GM18511 (cell line): ENCODE measurements at regions not wholly inside any gene's neighbourhood (a gene's known extent, or its start where the extent isn't known, plus 50 kb on each side); places are given as distances from the start of the nearest gene placed in this dataset.
"Not testable (repeated sequence)": the region's sequence is repeated elsewhere in the genome, so short reads cannot be mapped to it uniquely, and the experiment has no call there.

ENCODE experiments used
- ATAC-seq: cut with Tn5 transposase; IDR thresholded peaks from one replicate; pipeline ENCODE4 v1.9.1; 2021; ENCODE audit warnings: mild to moderate bottlenecking, moderate library complexity; ENCODE audit not compliant: unreplicated experiment

DNA sequence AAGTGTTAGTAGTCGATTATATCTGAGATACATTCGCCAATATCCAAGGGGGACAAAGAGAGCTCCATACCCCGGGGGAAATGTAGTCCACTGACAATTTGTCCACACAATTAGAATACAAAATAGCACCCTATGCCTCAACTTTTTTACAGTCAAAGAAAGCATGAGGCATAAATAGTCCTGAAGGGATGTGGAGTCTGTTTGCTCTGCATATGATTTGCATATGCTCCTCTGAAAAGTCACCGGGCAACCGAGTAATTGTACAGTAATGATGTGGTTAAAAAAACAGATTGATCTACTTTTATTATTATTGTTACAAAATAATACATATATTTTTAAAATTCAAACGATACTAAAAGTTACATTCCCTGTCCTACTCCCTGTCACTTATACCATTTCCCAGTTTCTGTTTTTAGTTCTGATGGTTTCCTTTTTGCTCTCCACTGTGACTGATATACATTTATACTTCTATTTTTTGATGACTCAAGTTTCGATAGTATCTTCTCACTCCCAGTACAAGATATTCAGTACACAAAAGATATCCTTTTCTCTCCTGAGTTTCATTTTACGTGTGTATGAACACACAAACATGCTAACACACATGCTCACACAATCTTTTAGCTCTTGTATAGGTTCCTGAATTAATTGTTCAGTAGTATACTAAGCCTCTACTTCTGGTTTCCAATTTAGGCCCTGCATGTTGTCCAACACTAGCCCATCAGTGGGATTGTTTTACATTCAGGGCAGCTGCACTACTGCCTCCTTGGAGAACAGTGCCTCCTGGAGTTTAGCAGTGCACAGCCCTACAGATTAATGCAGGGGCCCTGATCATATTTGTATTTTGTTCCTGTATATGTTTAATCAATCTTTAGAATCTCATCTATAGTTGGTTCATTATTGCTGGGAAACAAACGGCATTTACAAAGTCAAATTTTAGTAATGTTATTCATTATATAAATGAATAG, 130.9 kb downstream of the TES start:
- ATAC-seq: no peak

- ATAC-seq: no peak
These were observed 131.8 kb downstream of the TES start for GRCh38 chr7:116342125-116342524.

DNA sequence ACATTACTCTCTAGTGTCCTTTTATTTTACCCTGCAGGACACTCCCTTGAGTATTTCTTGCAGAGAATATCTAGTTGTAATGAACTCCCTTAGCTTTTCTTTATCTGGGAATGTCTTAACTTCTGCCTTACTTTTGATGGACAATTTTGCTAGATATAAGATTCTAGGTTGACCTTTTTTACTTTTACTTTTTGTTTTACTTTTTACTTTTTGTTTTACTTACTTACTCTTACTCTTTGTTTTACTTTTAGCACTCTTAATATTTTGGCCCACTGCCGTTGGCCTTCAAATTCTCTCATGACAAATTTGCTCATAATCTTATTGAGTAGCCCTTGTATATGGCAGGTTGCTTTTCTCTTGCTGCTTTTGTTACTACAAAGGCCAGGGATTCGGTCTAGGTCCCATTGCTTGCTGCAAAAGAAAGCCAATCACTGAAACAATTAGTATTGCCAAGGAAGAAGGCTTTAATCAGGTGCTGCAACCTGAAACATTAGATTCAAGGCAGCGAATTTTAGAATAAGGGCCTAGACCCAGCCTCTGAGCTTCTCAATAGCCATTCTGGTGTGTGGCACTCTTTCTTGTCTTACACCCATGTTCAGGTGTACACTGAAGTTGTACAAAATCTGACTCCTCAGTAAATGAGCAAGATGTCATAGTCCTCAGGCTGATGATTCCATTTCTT, 137.0 kb downstream of the TES start:
- ATAC-seq: no peak

DNA sequence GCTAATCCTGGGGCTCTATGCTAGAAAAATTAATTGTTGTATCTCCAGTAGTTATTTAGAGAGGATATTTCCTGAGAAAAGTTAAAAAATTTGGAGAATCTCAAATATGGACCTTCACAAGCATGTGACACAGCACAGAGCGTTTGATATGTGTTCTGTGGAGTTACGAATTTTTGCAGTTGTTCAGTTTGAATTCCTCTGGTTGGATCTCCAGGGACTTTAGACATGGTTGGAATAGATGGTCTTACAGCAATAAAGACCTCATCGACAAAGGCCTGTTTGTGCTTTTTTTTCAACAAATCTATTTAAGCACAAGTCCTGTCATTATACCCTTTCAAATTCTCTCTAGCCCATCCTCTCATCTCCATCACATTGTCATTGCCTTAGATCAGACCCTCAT, 138.0 kb downstream of the TES start:
- no peak for ATAC-seq

DNA sequence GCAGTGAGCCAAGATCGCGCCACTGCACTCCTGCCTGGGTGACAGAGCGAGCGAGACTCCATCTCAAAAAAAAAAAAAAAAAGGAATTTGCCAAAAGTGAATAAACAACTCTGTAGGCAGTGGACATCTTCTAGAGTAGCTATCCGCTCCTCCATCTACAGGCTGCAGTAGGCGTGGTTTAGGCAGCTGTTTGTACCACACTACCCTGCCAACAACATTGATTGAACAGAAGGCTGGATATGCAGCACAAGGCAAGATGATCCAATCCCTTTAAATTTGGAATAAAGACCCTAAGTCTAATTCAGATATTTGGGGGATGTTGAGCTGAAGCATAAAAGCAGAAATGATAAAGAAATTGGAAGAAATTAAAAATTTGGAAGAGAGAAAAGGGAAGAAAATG, 141.6 kb downstream of the TES start:
- no peak for ATAC-seq

- ATAC-seq: no peak
These were observed 143.3 kb downstream of the TES start for GRCh38 chr7:116353647-116354046.

GRCh38 chr7:116354171-116354545, 143.8 kb downstream of the TES start:
- no peak for ATAC-seq

- no peak for ATAC-seq
These were observed 144.4 kb downstream of the TES start for GRCh38 chr7:116354546-116355423.

- ATAC-seq: no peak
These were observed 144.1 kb upstream of the CAV2 start for GRCh38 chr7:116355424-116355765.

- ATAC-seq: no peak
These were observed 143.1 kb upstream of the CAV2 start for GRCh38 chr7:116356333-116356965.

GRCh38 chr7:116356979-116357378, 142.6 kb upstream of the CAV2 start:
- no peak for ATAC-seq

DNA sequence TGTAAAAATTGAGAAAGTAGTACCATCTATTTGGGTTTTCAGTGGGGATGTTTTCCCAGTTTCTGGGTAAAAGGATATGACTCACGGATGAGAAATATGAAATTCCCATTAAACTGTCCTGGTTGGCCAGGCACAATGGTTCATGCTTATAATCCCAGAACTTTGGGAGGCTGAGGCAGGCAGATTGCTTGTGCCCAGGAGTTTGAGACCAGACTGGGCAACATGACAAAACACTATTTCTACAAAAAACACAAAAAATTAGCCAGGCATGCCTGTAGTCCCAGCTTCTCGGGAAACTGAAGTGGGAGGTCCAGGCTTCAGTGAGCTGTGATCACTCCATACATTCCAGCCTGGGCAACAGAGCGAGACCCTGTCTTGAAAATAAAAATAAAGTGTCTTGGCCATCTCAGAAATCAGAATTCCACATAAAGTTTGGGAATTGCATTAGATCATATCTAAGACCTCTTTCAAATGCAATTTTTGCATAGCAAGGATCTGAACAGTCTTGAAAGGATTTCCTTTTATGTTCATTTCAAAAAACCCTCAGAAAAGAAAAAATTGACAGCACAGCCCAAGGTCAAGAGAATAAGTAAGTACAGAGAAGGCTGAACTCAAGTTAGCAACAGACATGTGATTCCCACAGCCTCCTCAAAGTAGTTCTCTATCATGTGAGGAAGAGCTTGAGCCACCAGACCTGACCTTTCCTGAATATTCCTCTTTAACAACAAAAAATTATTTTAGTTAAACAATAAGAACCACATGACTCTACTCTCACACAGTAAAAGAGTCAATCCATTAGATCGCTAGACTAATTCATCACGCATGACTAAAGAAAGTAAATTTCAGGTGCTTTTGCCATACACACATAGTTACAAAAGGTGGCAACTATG, 141.5 kb upstream of the CAV2 start:
- ATAC-seq: no peak

DNA sequence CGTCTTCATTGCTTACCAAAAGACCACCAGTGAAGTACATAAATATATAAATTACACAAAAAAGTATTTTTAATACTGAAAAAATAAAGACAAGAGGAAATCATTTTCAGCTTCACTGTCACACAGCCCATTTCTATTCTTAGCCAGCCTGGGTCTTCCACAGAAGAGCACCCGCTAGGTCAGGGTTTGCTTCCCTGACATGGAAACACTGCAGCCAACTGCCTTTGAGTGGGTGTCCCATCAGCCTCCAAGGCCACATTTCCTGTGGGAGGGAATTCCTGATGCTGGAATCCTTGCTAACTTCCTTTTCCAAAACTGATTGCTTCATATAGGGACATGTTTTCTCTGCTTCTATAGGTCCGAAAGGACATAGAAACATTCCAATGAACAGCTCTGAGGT, 137.8 kb upstream of the CAV2 start:
- ATAC-seq: no peak

DNA sequence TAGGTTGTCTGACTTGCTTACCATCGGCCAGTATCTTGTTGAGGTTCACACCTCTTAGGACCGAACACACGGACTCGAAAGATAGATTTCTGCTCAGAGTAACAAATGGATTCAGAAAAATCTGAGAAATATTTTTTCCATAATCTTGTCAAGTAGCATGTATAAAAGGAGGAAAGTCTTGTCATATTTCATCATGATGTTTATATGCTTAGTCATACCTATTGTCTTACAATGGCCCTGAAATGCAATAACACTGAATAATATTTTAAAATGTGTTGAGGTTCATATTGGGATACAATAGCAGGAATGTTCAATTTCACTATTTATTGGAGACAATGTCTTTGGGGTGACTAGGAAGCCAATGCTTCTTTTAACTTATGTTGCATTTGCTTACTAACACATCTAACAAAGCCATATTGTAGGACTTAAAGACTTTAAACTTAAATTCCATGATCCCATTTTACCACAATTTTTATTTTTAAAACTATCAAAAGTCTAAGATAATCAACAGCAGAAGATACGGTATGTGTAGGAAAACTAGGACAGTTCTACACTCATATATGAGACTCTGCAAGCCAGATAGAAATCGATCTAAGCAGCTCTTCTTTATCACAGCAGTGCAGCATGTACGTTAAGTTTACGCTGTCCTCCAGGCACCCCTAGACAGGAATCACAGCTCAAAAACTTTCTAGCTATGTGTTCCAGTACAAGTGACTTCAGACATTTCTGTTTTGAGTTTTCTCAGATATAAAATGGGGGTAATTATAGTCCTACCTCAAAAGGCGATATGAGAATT, 135.7 kb upstream of the CAV2 start:
- no peak for ATAC-seq

DNA sequence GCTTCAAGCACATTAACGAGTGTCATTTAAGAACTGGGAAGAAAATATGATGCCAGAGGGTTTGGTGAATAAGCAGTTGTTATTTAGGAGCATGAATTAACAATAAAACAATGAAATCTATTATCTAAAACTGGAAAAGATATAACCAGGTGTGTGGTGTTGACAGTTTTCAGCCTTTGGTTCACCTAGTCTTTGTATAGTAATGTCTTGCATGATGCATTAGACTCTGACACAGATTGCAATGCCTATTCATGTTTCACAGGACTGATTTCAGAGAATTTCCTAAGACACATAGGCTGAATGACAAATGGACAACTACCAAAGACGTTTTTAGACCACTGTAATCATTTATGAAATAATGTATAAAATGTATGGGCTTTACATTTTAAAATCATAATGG, 135.1 kb upstream of the CAV2 start:
- no peak for ATAC-seq

DNA sequence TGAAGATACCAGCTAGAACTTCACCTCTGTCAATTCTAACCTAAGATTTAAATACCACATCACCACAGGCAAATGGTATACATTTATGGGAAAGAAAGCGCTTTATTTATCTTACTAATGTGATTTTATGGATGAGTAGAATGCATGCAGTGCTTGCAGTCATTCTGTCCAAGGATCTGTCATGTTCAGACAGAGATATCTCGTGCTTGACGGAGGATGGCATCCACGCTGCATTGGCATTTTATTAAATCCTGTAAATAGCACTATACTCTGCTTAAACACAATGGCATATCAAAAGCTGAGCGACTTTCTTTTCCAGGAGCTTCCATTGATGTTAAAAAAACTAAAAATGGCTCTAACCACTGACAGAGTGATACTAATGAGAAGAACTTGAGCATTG, 133.7 kb upstream of the CAV2 start:
- ATAC-seq: no peak

DNA sequence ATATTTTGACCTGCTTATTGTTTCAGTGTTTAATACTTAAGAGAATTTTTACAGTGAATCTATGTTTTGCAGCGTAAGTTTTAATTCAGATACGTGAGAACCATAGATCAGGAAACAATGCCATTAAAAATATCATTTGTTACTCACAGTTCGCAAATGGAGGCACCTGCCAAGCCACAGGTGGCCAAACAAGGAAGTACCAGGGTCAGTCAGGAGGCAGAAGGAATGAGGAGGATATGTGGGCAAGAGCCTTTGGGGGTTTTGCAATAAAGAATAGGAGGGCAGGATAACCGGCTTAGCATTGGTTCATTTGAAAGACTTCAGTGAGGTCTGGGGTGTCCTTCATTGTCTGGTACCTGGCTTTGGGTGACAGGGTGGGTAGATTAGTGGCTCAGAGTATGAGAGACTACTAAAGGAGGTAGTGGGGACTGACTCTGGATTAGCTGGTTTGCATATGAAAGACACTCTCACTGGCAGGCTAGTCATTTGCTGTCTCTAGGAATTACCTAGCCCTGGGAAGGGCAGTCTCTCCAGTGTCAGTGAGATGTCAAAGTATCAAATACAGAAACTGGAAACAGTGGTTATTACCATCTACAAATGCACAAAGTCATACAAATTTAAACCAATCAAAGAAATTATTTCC, 132.2 kb upstream of the CAV2 start:
- no peak for ATAC-seq

GRCh38 chr7:116368965-116369364, 130.6 kb upstream of the CAV2 start:
- no peak for ATAC-seq

DNA sequence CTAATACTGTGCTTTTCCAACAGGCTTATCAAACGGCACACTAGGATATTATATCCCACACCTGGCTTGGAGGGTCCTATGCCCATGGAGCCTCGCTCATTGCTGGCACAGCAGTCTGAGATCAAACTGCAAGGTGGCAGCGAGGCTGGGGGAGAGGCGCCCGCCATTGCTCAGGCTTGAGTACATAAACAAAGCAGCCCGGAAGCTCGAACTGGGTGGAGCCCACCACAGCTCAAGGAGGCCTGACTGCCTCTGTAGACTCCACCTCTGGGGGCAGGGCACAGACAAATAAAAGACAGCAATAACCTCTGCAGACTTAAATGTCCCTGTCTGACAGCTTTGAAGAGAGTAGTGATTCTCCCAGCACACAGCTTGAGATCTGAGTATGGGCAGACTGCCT, 128.0 kb upstream of the CAV2 start:
- not testable (repeated sequence) for ATAC-seq
